ENCODE measurements at regions not wholly inside any gene's neighbourhood (a gene's known extent, or its start where the extent isn't known, plus 50 kb on each side); places are given as distances from the start of the nearest gene placed in this dataset.

DNA sequence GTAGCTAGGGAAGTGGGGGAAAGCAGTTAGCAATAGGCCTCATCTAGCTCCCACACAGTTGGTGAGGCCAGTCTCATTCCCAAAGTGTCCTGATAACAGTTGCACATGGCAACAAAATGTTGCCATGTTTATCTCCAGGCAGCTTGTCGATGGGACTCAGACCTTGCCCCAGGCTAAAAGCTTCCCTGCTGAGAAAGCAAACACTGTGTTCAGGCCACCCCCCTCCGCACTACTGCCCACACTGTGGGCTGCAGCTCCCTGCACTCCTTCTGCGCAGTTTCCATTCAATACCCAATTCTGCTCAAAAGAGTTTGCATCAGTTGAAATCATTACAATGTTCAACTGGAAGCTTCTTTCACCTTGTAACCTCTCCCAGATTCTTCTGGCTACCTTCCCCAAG, 287.8 kb upstream of the GK2 start:
- Histone ChIP-seq H3K4me1 (ENCODE audit: control insufficient read depth, extremely low read depth, insufficient read depth, low read length) (no peaks in the 10 kb centered on the region), H3K4me3 (replicated peaks in 1 of 3; ENCODE audit: insufficient read depth in 1 of 3, low read depth in 1 of 3, low read length in 3 of 3) (no peak overlapping the region), H3K9ac (replicated peaks; ENCODE audit: extremely low read depth, insufficient read depth, low read length) (no peak overlapping the region), H3K4me2 (ENCODE audit: insufficient read depth, low read length) (no peak overlapping the region), H3K79me2 (ENCODE audit: control insufficient read depth, insufficient read depth, low read length) (no peaks in the 10 kb centered on the region), H3K27ac (ENCODE audit: insufficient read depth, low read depth, low read length) (no peak overlapping the region), H3K27me3 (ENCODE audit: control insufficient read depth in 2 of 2, insufficient read depth in 2 of 2, low read length in 2 of 2) (no peaks in the 10 kb centered on the region), H2AFZ (ENCODE audit: low read depth, low read length) (no peak overlapping the region), H3K9me1 (replicated peaks; ENCODE audit: control insufficient read depth, extremely low read depth, insufficient read depth, low read length) (no peaks in the 10 kb centered on the region), H3K36me3 (ENCODE audit: control insufficient read depth in 2 of 2, extremely low read depth in 1 of 2, insufficient read depth in 2 of 2, low read length in 2 of 2) (no peaks in the 10 kb centered on the region), H4K20me1 (replicated peaks; ENCODE audit: control insufficient read depth, extremely low read depth, insufficient read depth, low read length) (no peaks in the 10 kb centered on the region), H3K9me3 (replicated peaks; ENCODE audit: control insufficient read depth, insufficient read depth, low read length) (no peaks in the 10 kb centered on the region)
- no TSS peak for BruUV-seq (replicated peaks)
- DNase-seq (ENCODE audit: low read depth, low spot score): no peak
- POLR2A ChIA-PET: no interaction called here
- CTCF ChIA-PET: no interaction called here
- dilution Hi-C loops (cut with MboI; ENCODE audit: extremely low pct_ligation_motif_present, low sequenced_read_pairs) (no loop called here), intact Hi-C loops (cut with micrococcal nuclease) (no loop called here)
- FAIRE-seq: no peak
- TF ChIP-seq GATA2 (IDR thresholded peaks at IDR 0.05; ENCODE audit: insufficient read depth, insufficient read length, low read depth, low read length) (no peak), MYC (IDR thresholded peaks at IDR 0.05; ENCODE audit: low read depth, low read length) (no peak)

DNA sequence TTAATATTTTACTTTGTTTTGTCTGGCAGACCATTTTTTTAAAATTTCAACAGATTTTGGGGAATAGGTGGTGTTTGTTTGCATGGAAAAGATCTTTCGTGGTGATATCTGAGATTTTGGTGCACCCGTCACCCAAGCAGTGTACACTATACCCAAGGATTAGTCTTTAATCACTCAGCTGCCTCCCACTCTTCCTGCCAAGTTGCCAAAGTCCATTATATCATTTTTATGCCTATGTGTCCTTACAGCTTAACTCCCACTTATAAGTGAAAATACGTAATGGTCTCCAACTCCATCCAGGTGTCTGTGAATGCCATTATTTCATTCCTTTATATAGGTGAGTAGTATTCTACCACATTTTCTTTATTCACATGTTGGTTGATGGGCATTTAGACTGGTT, 281.7 kb upstream of the GK2 start:
- CTCF ChIA-PET: no interaction called here
- no TSS peak for BruUV-seq (replicated peaks)
- Histone ChIP-seq H3K4me3 (replicated peaks in 1 of 3; ENCODE audit: insufficient read depth in 1 of 3, low read depth in 1 of 3, low read length in 3 of 3) (no peak overlapping the region), H3K9me1 (replicated peaks; ENCODE audit: control insufficient read depth, extremely low read depth, insufficient read depth, low read length) (no peaks in the 10 kb centered on the region), H3K27ac (ENCODE audit: insufficient read depth, low read depth, low read length) (no peak overlapping the region), H3K79me2 (ENCODE audit: control insufficient read depth, insufficient read depth, low read length) (no peaks in the 10 kb centered on the region), H3K9me3 (replicated peaks; ENCODE audit: control insufficient read depth, insufficient read depth, low read length) (no peaks in the 10 kb centered on the region), H3K4me2 (ENCODE audit: insufficient read depth, low read length) (no peak overlapping the region), H4K20me1 (replicated peaks; ENCODE audit: control insufficient read depth, extremely low read depth, insufficient read depth, low read length) (no peaks in the 10 kb centered on the region), H3K36me3 (ENCODE audit: control insufficient read depth in 2 of 2, extremely low read depth in 1 of 2, insufficient read depth in 2 of 2, low read length in 2 of 2) (no peaks in the 10 kb centered on the region), H3K4me1 (ENCODE audit: control insufficient read depth, extremely low read depth, insufficient read depth, low read length) (no peaks in the 10 kb centered on the region), H3K27me3 (ENCODE audit: control insufficient read depth in 2 of 2, insufficient read depth in 2 of 2, low read length in 2 of 2) (no peaks in the 10 kb centered on the region), H2AFZ (ENCODE audit: low read depth, low read length) (no peak overlapping the region), H3K9ac (replicated peaks; ENCODE audit: extremely low read depth, insufficient read depth, low read length) (no peak overlapping the region)
- intact Hi-C loops (cut with micrococcal nuclease): no loop called here
- dilution Hi-C loops (cut with MboI; ENCODE audit: extremely low pct_ligation_motif_present, low sequenced_read_pairs): no loop called here
- FAIRE-seq (no peak), DNase-seq (ENCODE audit: low read depth, low spot score) (no peak)
- no peak for TF ChIP-seq POLR2A (IDR thresholded peaks at IDR 0.05; ENCODE audit: low read depth, low read length)
- TF ChIP-seq, protein P1, sequence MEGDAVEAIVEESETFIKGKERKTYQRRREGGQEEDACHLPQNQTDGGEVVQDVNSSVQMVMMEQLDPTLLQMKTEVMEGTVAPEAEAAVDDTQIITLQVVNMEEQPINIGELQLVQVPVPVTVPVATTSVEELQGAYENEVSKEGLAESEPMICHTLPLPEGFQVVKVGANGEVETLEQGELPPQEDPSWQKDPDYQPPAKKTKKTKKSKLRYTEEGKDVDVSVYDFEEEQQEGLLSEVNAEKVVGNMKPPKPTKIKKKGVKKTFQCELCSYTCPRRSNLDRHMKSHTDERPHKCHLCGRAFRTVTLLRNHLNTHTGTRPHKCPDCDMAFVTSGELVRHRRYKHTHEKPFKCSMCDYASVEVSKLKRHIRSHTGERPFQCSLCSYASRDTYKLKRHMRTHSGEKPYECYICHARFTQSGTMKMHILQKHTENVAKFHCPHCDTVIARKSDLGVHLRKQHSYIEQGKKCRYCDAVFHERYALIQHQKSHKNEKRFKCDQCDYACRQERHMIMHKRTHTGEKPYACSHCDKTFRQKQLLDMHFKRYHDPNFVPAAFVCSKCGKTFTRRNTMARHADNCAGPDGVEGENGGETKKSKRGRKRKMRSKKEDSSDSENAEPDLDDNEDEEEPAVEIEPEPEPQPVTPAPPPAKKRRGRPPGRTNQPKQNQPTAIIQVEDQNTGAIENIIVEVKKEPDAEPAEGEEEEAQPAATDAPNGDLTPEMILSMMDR (IDR thresholded peaks at IDR 0.05; ENCODE audit: extremely low read depth in 1 of 2, insufficient read depth in 1 of 2, low read depth in 1 of 2, low read length in 2 of 2): no peak
- TF ChIP-seq GATA2 (IDR thresholded peaks at IDR 0.05; ENCODE audit: insufficient read depth, insufficient read length, low read depth, low read length): no peak
- POLR2A ChIA-PET: no interaction called here
